ENCODE measurements at regions not wholly inside any gene's neighbourhood (a gene's known extent, or its start where the extent isn't known, plus 50 kb on each side); places are given as distances from the start of the nearest gene placed in this dataset.

DNA sequence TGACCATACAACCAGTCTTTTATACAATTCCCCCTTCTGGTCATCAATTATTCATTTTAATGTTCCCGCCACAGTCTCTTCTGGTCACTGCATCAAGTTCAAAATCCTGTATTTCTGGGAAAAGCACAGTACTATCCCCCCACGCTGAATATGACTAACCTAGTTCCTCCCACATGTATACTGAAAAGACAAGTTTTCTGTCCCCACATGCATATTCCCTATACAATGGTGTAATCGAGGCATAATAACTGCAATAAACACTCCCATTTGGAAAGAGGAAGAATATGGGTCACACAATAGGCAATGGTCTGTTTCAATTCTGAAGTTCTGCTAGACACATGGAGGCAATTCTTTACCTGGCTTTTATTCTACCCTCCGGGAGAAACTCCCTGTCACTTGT lies 344.9 kb downstream of the EFNA5 start:
- DNase-seq: no peak

DNA sequence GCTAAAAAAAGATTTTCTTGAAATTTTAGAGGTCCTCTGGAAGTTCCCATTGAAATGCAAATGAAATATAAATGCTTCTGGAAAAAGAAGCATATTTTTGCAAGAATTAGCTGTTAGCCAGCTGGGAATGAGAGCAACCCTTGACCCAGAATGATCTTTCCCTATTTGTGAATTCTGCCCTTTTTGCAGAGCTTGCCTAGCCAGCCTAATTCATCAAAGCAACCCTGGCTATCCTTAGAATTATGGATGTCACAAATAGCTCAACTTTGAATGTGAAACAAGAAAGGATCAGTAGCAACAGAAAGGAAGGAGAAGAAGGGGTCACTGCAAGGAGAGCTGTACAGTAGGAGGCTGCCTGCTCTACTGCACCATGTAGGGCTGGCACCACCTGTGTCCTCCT lies 345.9 kb downstream of the EFNA5 start:
- DNase-seq: no peak

DNA sequence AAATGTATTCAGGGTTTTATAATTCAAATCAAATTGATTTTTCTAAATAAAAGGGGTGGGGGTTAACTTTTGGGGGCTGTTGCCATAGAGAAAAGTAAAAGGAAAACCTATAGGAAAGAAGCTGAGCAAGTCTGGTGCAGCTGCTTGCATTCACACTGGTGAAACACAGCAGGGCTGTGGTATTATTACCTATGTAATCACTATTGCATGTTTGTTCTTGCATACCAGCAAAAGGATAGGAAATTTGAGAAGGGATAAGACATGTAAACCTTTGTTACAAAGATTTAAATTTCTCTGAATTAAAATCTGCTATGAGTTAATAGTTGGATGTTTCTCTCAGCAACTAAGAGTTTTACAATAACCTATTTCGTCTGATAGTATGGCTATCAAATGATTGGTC lies 346.7 kb downstream of the EFNA5 start:
- DNase-seq: no peak

DNA sequence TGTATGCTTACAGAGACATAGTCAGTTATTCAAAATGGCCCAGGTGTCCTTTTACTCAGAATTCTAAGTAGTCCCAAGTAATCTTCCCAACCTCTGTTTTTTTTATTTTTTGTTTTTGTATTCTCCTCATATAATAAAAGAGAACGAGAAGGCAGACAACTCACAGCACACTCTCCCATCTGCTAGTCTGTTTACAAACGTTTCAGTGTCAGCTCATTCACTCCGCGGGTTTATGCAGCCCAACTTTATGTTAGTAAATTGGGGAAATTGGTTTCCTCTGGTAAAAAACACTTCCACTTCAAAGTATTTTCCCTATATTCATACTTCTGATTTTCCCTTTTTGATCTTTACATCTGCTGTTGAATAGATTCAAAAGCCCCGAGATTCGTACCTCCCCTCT lies 347.2 kb downstream of the EFNA5 start:
- no peak for DNase-seq

DNA sequence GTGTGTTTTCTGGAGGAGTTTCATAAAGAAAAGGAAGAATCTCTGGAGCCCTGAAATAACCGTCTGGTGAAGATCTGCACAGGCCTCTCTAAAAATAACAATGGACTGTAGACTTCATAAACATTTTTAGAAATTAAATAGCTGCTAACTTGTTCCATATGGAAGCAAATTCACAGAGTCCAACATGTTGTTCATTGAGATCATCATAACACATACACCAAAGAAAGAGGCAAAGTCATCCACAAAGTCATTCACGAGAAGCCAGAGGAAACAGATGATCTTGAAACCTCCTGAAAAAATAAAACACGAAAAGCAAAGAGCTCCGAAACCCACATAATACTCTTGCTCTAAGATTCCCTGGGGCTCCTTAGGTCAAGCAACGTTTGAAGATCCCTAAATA lies 347.8 kb downstream of the EFNA5 start:
- DNase-seq: no peak

DNA sequence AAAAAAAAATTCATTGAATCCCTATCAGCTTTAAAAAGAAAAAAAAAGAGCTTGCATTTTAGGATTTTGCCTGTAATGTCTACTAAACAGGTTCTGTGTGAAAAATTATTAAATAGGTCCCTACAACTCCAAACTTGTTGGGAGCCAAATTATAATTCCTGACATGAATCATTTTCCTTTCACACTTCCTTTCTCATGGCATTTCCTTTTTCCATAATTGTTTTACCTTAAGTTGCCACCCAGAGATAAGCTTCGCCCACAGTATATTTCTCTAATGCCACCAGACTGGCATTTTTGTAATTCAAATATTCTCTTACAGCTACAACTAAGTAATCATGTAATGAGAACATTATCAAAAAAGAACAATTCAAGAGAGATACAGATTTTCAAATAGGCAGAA lies 348.8 kb downstream of the EFNA5 start:
- DNase-seq: no peak

DNA sequence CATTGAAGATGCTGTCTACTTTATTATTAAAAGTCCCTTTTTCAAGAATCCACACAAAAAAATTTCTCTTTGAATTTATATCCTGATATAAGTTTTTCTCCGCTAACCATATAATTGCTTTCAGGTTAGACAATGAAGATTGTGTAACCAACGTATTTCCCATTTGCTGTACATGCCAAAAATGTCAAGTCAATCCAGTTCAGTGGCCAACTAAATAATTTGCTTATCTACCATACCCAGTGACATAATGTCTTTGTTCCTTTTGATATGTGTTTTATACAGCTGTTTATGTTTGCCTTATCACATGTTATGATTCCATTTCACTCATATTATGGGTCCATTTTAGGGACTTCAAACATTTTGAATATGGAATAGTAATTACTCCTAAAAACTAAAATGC lies 349.9 kb downstream of the EFNA5 start:
- DNase-seq: no peak

DNA sequence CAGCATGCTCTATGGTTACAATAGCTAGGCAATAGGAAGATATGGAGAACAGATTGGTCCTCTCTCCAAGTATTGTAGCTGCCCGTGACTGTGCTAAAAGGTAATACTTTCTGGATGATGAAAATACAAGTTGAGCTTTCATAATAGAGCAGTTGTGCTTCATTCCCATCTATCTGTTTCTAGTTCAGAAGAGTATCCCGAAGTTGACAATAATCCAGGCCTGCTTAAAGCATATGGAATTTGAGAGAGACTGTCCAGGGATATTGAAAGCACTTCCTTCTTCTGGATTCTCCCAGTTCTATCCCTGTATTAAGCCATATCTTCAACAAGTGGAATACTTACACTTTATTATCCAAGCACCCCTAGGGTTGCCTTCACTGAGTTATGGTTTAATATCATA lies 350.4 kb downstream of the EFNA5 start:
- DNase-seq: no peak

DNA sequence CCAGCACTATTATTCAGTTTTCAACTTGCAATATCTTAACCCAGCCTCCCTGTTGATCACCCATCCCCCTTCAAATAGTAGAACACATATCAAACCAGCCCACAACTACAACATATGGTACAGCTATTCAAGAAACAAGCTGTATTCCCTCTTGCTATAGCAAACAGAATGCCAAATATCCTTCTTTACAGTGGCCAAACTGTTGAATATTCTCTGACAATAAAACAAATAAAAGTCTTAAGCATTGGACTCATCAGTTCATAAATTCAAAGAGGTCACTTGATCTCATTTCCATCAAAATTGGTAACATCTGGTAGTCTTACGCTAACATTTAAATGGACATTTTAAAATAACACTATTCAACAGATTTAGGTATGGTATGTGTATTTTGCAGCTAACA lies 350.8 kb downstream of the EFNA5 start:
- no peak for DNase-seq

DNA sequence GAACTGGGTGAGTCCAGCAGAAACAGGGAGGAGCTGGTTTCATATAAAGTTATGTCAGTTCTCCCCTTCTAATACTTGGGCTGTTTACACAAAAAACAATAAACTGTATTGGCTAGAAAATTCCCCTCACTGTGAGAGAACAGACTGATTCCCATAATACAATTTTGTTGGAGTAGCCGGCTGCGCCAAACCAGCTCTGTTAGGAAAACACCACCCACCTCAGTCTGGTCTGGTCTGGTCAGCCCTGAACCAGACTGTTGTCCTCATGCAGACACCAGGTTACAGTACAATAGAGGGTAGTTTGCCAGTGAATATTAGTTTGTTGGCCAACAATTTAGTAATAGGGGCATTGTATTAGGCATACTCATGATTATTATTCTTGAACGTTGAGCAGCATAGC lies 356.4 kb downstream of the EFNA5 start:
- DNase-seq: no peak

DNA sequence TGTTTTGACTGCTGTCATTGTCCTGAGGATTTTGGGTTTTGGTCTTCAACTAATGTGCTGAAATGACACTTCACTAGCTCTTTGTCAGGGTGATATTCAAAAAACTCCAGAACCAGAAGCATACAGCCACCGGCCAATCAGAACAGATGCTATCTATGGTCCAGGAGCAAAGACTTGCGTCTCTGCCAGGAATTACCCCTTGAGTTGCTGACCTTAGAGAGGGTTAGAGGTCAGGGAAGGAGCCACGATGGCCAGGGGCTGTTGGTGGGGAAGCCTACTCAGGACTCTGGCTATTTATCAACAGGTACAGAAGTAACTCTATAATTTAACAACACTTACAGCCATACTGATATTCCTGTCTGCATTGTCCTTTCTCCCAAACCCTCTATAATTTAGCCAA lies 356.8 kb downstream of the EFNA5 start:
- DNase-seq: no peak

DNA sequence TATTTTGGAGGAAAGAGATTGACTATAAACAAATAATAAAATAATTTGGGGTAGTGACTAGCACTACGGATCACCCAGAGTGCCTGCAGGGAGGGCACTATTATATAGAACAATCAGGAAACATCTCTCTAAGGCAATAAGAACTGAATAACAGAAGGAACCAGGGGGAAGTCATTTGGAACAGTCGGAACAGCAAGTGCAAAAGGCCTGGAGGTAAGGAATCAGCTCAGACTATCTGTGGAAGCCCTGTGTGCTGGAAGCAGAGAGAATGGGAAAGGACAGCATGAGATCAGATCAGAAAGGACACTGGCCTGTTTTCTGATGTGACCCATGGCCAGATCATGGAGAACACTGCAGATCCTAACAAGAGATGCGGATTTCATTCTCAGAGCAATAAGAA lies 357.6 kb downstream of the EFNA5 start:
- DNase-seq: no peak

DNA sequence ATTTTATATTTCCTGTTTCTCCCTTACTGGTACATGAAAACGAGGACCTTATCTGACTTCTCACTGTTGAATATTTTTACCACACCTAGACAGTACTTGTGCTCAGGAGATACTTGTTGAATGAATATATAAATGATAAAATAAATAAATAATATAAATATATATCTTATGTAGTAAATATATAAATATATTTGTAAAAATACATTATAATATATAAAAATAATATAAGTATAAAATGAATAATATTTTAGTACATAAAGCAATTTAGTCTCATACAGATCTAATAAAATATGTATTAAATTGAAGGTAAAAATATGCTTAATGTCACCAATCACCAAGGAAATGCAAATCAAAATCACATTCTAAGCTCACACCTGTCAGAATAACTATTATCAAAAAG lies 360.6 kb downstream of the EFNA5 start:
- DNase-seq: no peak

DNA sequence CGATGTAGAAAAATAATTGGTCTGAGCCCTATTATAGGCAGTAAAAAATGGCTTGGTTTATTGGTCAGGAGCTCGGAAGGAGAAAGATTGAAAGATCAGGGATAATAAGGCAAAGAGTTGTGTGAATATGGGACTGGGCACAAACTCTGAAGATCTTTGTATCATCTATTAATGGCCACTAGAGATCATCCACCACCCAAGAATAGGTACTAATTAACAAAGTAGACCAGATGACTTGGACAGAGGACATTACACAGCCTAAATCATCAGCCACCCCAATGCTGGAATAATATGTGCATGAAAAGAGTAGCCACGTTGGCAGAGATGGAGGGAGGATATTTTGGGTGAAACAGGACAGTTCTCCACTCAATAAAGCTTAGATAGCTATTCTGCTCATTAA lies 364.1 kb downstream of the EFNA5 start:
- DNase-seq: no peak

DNA sequence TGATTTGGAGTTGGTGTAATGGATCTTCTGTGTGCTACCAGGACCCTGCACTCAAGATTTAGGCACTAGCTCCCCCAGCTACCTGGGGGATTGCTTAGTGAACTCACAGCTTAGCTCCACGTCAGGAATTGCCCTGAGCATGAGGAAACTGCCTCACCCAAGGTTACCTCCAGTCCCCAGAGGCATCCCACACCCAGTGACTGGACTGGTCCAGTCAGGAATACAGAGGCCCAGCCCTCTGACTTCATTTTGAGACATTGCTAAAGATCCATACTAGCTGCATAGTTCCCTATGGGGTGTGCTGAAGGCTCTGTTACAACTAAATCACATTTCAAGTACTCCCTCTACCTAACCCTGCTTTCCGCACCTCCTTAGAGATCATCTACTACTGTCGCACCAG lies 364.7 kb downstream of the EFNA5 start:
- DNase-seq: no peak

DNA sequence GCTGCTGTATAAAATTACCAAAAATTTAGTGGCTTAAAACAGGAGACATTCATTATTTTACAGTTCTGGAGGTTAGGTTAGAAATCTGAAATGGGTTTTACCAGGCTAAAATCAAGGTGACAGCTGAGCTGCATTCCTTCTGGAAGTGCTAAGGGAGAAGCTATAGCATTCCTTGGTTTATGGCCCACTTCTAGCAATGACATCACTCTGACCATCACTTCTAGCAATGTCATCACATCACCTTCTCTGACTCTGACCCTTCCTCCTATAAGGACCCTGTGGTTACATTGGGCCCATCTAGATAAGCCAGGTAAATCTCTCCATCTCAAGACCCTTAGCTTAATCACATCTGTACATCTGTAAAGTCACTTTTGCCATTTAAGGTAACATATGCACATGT lies 366.1 kb downstream of the EFNA5 start:
- no peak for DNase-seq

DNA sequence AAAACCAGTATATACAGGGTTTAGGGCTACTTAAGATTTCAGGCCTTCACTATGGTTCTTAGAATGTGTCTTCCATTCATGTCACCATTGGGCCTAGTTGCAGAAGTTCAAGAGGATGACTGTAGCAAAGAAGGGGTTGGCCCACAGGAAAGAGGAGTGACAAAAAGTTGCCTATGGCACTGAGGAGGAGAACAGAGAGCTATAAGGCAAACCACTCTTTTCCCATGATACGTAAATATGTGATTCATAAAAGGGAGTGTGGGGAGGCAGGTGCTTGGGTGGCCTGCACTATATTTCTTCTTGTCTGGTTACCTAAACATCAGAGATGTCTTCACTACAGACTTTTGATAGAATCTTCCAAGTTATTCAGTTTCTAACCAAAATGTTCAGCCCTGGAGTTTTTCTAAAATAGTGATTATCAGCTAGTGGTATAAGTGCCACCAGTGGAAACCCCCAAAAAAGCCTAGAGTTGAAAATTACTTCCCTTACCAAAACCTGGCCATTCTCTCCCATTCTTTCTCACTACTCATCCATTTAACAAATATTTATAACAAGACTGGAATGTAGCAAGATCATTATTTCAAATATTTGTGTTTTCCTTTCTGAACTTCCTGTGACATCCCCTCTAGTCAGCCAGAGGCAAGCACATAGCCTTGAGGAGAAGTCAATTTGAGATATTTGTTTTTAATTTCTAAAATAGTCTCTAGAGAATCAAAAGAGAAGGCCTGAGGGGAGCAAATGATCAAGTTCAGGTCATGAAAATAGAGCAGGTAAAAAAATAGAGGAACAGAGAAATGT lies 367.4 kb downstream of the EFNA5 start:
- no peak for DNase-seq

DNA sequence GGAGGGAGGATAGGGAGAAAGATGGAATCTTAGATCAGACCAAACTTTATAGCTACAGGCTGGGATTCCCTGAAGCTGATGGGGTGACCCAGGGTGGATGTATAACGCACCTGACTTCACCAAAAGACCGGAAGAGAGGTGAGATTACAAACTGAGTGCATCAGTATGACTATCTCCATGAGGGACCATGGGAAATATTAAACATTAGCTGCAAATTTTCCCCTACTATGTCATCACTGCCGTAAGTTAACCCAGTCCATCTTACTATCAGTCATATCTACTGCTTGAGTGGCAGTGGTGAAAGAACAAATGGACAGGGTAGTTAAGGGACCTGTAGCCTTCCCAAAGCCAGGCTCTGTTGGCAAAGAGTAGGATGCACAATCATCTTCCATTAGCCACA lies 368.3 kb downstream of the EFNA5 start:
- no peak for DNase-seq

DNA sequence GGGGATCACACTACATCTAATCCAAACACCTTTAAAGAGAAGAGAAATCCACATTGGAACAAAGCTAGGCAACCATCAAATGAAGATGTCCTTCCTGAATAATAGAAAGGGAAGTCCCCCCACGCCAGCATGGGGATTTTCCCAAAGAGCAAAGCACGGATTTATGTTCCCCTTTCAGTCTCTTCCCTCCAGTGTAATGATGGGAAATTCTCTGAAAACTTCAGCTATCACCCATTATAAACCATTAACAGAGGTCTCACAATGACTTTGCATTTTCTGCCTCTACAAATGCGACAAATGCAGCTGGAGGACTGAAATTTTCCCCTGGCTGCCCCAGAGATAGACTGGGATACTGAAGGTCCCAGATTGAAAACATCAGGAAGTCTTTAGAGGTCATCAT lies 368.7 kb downstream of the EFNA5 start:
- DNase-seq: no peak

DNA sequence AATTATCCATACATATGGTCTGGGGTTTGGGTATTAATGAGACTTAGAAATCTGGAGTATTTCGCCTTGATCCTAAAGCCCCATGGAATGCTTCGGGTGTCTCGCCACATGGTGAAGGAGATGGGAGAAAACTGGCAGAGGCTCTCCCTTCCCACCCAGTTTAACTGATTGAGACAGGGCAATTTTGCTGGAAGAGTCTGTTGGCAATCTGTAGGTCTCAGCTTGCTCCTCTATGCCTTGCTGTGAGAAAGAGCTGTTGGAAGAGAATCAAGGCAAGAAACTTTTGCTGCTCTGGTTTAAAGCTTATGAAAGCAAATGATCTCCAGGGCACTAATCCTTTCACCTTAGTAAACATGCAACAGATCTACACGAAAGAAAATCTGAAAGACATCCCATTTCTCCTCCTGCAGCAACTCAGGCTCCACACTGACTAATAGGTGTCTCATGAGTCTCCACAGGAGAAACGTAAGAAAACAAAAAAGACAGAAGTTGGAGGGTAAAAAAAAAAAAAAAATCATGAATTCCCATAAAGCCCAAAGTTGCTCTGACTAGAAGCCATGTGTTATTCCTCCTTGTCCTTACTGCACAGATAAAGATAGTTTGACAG lies 369.9 kb downstream of the EFNA5 start:
- DNase-seq: no peak

DNA sequence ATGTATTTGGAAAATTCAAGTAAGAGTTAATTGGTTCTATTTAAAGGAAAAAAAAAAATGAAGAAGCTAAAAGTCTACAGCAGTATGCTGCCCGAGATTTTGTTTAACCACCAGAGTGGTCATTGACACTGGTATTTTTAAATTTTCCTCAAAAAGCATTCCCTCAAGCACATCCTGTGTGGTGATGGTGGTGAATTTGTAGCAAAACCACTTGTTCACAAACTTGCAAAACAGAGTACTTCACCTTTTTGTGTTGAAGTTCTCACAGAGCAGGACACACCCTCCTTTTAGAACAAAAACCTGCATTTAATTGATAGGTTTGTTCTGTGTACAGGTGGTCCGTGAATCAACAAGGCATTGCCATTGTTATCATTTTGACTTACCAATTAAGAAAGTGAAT lies 374.2 kb downstream of the EFNA5 start:
- DNase-seq: peak; percentile 34

DNA sequence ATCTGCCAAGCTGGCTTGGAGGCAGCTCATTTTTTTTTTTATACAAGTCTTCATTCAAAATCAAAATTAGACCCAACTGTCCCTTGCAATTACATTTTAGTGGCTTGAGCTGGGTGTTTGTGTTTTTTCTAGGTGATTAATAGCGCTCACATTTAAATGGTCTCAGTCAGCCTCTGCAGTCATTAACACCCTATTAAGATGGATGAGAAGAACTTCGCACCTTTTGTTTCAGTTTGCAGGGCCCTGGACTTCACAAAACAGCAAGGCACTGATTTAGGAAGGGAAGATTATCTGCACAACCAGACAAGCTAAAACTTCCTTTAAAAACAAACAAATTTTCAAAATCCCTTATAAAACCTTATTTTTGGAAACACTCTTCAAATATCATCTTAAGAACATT lies 374.8 kb downstream of the EFNA5 start:
- DNase-seq: no peak

DNA sequence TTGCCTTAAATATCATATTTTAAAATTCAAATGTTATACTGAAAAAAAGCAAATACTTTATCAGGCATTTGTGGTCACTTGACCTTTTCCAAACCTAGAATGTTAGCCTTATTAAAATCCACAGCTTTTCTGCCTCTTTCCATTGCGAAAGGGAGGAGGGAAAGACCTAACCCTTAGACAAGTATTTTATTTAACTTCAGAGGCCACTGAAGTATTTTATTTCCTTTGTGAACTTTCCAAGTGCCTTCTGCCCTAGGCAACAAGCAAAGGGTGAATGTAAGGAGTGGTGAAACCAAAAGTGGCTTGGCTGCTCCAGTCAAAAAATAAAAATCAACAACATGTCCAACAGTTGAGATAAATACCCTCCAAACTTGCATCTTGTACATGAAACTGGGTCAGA lies 376.1 kb downstream of the EFNA5 start:
- DNase-seq: no peak

DNA sequence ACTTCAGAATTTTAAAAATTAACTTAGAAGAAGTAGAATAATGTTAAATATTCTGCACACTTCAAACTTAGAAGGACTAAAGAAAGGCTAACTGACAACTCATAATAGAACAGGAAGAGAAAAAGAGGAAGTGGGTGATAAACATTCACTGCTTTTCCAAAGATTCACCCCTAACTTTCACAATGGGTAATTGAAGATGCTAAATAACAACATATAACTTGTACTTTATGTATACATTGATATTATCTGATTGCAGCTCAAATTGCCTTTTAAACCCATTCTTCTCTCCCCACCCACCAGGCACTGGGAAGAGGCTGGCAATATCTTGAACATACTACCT lies 376.6 kb downstream of the EFNA5 start:
- DNase-seq: no peak

DNA sequence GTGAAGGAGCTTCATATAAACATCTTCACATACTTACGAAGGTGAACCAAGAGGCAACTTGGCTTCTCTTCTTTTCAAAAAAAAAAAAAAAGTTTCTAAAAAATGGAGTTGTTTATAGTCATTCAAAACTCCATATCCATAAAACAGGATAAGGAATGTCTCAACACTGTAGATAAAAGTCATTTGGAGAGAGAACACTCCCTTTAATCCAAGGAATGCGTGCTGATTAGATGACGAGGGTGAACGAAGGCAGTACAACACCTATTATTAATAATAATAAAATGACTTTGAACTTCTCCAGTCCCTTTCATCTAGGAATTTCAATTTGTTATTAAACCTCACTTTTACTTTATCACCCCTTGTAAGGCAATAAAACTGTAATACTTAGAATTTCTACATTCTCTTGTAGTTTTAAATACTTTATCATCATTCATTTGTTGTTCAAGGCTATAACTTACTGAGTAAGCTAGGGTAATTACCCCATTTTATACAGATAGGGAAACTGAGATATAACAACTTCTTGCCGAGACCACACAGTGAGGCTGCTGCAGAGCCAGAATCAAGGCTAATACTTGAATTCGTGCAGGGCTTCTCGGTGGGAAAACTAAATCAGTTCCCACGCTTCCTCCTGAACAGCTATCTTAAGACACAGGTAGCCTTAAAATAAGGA lies 377.1 kb downstream of the EFNA5 start:
- no peak for DNase-seq
